Endothelial cell of umbilical vein (primary cell): ENCODE measurements at regions not wholly inside any gene's neighbourhood (a gene's known extent, or its start where the extent isn't known, plus 50 kb on each side); places are given as distances from the start of the nearest gene placed in this dataset.

Experiments
- BruUV-seq: library from RNA; stranded (reverse); fragments of 400-500 nt; replicated peaks from 2 replicates; lab custom pipeline; 2021; lab: Mats Ljungman, UMichigan
- CTCF ChIA-PET: fragments of 300-600, 350-600 bp; sonication (Branson Sonifier 250); formaldehyde crosslinking; loops from one replicate; lab custom pipeline; 2021; ENCODE audit warnings: antibody characterized with exemption, inconsistent platforms; lab: Charles Lee
- POLR2A ChIA-PET: fragments of 300-600, 350-600 bp; sonication (Branson Sonifier 250); formaldehyde crosslinking; loops from one replicate; lab custom pipeline; 2021; ENCODE audit warnings: antibody characterized with exemption, inconsistent platforms; lab: Charles Lee
- DNase-seq: peaks from one replicate; pipeline ENCODE4 v3.0.0-alpha.2; 2011; ENCODE audit warnings: low read depth, low spot score
- FAIRE-seq: peaks from 2 replicates; lab custom pipeline; 2011; peaks lifted over from hg19 to GRCh38; lab: Jason Lieb, UNC
- H2AFZ ChIP-seq: 2 replicates; pipeline ENCODE4 v1.6.0; 2012; ENCODE audit warnings: low read depth, low read length, control low read depth, inconsistent platforms
- H3K27ac ChIP-seq: 2 replicates; pipeline ENCODE4 v1.5.1; 2011; ENCODE audit warnings: low read depth, mild to moderate bottlenecking, control low read depth, low read length, moderate library complexity; ENCODE audit not compliant: insufficient read depth
- H3K27me3 ChIP-seq, 2 experiments: 2 replicates each; pipeline versions ENCODE4 v1.6.0 to v1.6.1; 2011; ENCODE audit warnings: low read length in 2 of 2, mixed read lengths in 1 of 2; ENCODE audit not compliant: control insufficient read depth in 2 of 2, insufficient read depth in 2 of 2
- H3K36me3 ChIP-seq, 2 experiments: 2 replicates in 1 of 2; 3 replicates in 1 of 2; pipeline ENCODE4 v1.5.1; 2011; ENCODE audit warnings: low read length in 2 of 2, mild to moderate bottlenecking in 1 of 2, moderate library complexity in 1 of 2; ENCODE audit not compliant: control insufficient read depth in 2 of 2, insufficient read depth in 2 of 2; ENCODE audit errors: extremely low read depth in 1 of 2
- H3K4me1 ChIP-seq: 3 replicates; pipeline ENCODE4 v1.5.1; 2011; ENCODE audit warnings: mild to moderate bottlenecking, low read length; ENCODE audit not compliant: control insufficient read depth, insufficient read depth; ENCODE audit errors: extremely low read depth
- H3K4me2 ChIP-seq: 2 replicates; pipeline ENCODE4 v1.6.1; 2011; ENCODE audit warnings: low read length, control low read depth, mixed read lengths; ENCODE audit not compliant: insufficient read depth
- H3K4me3 ChIP-seq, 3 experiments: fragments of 200-600 bp in 1 of 3; sonication (generic), shearing (Covaris generic) in 1 of 3; replicated peaks in 1 of 3; 2 replicates each; pipeline ENCODE4 v1.5.1; 2011 to 2016; ENCODE audit warnings: control low read depth in 3 of 3, low read length in 3 of 3, mild to moderate bottlenecking in 2 of 3, inconsistent platforms in 1 of 3, low read depth in 1 of 3, moderate library complexity in 1 of 3; ENCODE audit not compliant: insufficient read depth in 1 of 3
- H3K79me2 ChIP-seq: 2 replicates; pipeline ENCODE4 v1.6.0; 2012; ENCODE audit warnings: low read length, inconsistent platforms; ENCODE audit not compliant: control insufficient read depth, insufficient read depth
- H3K9ac ChIP-seq: replicated peaks from 2 replicates; pipeline ENCODE3; 2011; ENCODE audit warnings: low read length, control low read depth; ENCODE audit not compliant: insufficient read depth; ENCODE audit errors: extremely low read depth
- H3K9me1 ChIP-seq: replicated peaks from 3 replicates; pipeline ENCODE4 v1.6.0; 2011; ENCODE audit warnings: mild to moderate bottlenecking, low read length; ENCODE audit not compliant: control insufficient read depth, insufficient read depth; ENCODE audit errors: extremely low read depth
- H3K9me3 ChIP-seq: replicated peaks from 2 replicates; pipeline ENCODE4 v1.5.1; 2012; ENCODE audit warnings: low read length, inconsistent platforms; ENCODE audit not compliant: control insufficient read depth, insufficient read depth
- H4K20me1 ChIP-seq: replicated peaks from 2 replicates; pipeline ENCODE3; 2011; ENCODE audit warnings: mild to moderate bottlenecking, low read length; ENCODE audit not compliant: control insufficient read depth, insufficient read depth; ENCODE audit errors: extremely low read depth
- CTCF ChIP-seq, 2 donors: IDR thresholded peaks; 1 replicate in 1 of 2; 2 replicates in 1 of 2; pipeline ENCODE4 v1.5.1; 2011; ENCODE audit warnings: low read length in 2 of 2, mild to moderate bottlenecking in 2 of 2, moderate library complexity in 2 of 2, control low read depth in 1 of 2, inconsistent platforms in 1 of 2, low read depth in 1 of 2; ENCODE audit not compliant: insufficient read depth in 1 of 2; ENCODE audit errors: extremely low read depth in 1 of 2
- EZH2 ChIP-seq: IDR thresholded peaks from 2 replicates; pipeline ENCODE4 v1.6.1; 2012; ENCODE audit warnings: borderline replicate concordance, low read depth, mild to moderate bottlenecking, moderate library complexity, low read length, inconsistent platforms; ENCODE audit not compliant: severe bottlenecking
- FOS ChIP-seq: IDR thresholded peaks from 2 replicates; pipeline ENCODE4 v1.6.1; 2011; ENCODE audit warnings: mild to moderate bottlenecking, low read length, moderate library complexity, borderline replicate concordance; ENCODE audit not compliant: insufficient read depth
- GATA2 ChIP-seq: IDR thresholded peaks from 2 replicates; pipeline ENCODE4 v1.7.0; 2011; ENCODE audit warnings: low read depth, mild to moderate bottlenecking, moderate library complexity, mixed read lengths, low read length; ENCODE audit not compliant: insufficient read length, insufficient read depth
- JUN ChIP-seq: IDR thresholded peaks from 2 replicates; pipeline ENCODE4 v1.6.1; 2011; ENCODE audit warnings: borderline replicate concordance, low read depth; ENCODE audit not compliant: insufficient read length, insufficient read depth
- MAX ChIP-seq: IDR thresholded peaks from 2 replicates; pipeline ENCODE4 v1.6.1; 2011; ENCODE audit not compliant: insufficient read depth, insufficient read length
- MYC ChIP-seq: IDR thresholded peaks from one replicate; pipeline ENCODE4 v1.6.1; 2011; ENCODE audit warnings: mild to moderate bottlenecking, low read depth, low read length
- POLR2A ChIP-seq: IDR thresholded peaks from 2 replicates; pipeline ENCODE4 v1.6.1; 2012; ENCODE audit warnings: low read depth, mild to moderate bottlenecking, control low read depth, low read length
- POLR2AphosphoS5 ChIP-seq: IDR thresholded peaks from 2 replicates; pipeline ENCODE4 v1.6.1; 2012; ENCODE audit warnings: low read depth, mild to moderate bottlenecking, control low read depth, low read length, moderate library complexity; ENCODE audit not compliant: insufficient read depth
- dilution Hi-C: fragments of 300-500 bp; cut with MboI; formaldehyde crosslinking; loops from one replicate; pipeline ENCODE4 v1.15.0; 2019; ENCODE audit warnings: low sequenced_read_pairs; ENCODE audit not compliant: extremely low pct_ligation_motif_present
- intact Hi-C: fragments of 100-400 bp; cut with micrococcal nuclease; formaldehyde crosslinking; loops from one replicate; pipeline ENCODE4 v1.10.0; 2022

GRCh38 chr13:58767566-58767965 is 1136.0 kb downstream of the PCDH17 start:
- no peak for TF ChIP-seq MAX
- no peak for TF ChIP-seq FOS
- no peak for TF ChIP-seq GATA2
- TF ChIP-seq JUN, result no peak
- TF ChIP-seq POLR2A, result no peak
- TF ChIP-seq MYC, result no peak
- TF ChIP-seq EZH2, result no peak
- TF ChIP-seq POLR2AphosphoS5, result no peak
- no peak for TF ChIP-seq CTCF (IDR thresholded peaks at IDR 0.05; ENCODE audit: extremely low read depth in 1 of 2, insufficient read depth in 1 of 2, low read depth in 1 of 2, low read length in 2 of 2)
- FAIRE-seq (no peak), DNase-seq (no peak)
- BruUV-seq, result no TSS peak
- Histone ChIP-seq H3K27me3 (no peaks in the 10 kb centered on the region), H3K9me1 (no peaks in the 10 kb centered on the region), H3K9ac (no peak overlapping the region), H3K36me3 (no peaks in the 10 kb centered on the region), H3K79me2 (no peaks in the 10 kb centered on the region), H3K9me3 (no peaks in the 10 kb centered on the region), H2AFZ (no peak overlapping the region), H3K4me1 (no peaks in the 10 kb centered on the region), H4K20me1 (no peaks in the 10 kb centered on the region), H3K4me3 (no peak overlapping the region), H3K4me2 (no peak overlapping the region), H3K27ac (no peak overlapping the region)
- ChIA-PET CTCF (interaction anchor here (0.9 kb wide), 1 partner anchor 31 kb away, joined by 3 read pairs; no protein-coding TSS in a partner anchor), POLR2A (no interaction called here)
- dilution Hi-C loops (no loop called here), intact Hi-C loops (no loop called here)
